Prostate gland (tissue), 2 donors: ENCODE measurements at regions not wholly inside any gene's neighbourhood (a gene's known extent, or its start where the extent isn't known, plus 50 kb on each side); places are given as distances from the start of the nearest gene placed in this dataset.

Experiments
- DNase-seq: peaks from one replicate; pipeline ENCODE4 v3.0.0-alpha.2; 2019; ENCODE audit warnings: low spot score
- H3K27ac ChIP-seq, 2 donors: fragments of 200-600 bp; sonication (generic); 2 replicates each; pipeline ENCODE4 v1.5.1; 2017 to 2019
- H3K27me3 ChIP-seq: fragments of 200-600 bp; sonication (generic); replicated peaks from 2 replicates; pipeline ENCODE4 v1.5.1; 2019; ENCODE audit not compliant: insufficient read depth
- H3K36me3 ChIP-seq, 2 donors: fragments of 200-600 bp; sonication (generic); 1 replicate in 1 of 2; 2 replicates in 1 of 2; pipeline versions ENCODE4 v1.5.1 to v1.8.1; 2017 to 2019
- H3K4me1 ChIP-seq: fragments of 200-600 bp; sonication (generic); replicated peaks from 2 replicates; pipeline ENCODE4 v1.5.1; 2019
- H3K4me3 ChIP-seq, 2 donors: fragments of 200-600 bp; sonication (generic); 2 replicates each; pipeline ENCODE4 v1.5.1; 2017 to 2019
- H3K9me3 ChIP-seq: fragments of 200-600 bp; sonication (generic); 2 replicates; pipeline ENCODE4 v1.5.1; 2017
- CTCF ChIP-seq, 4 experiments: fragments of 200-600 bp in 2 of 4; fragments of 450-650 bp in 2 of 4; sonication (generic) in 2 of 4; IDR thresholded peaks; 1 replicate in 3 of 4; 2 replicates in 1 of 4; pipeline ENCODE4 v1.5.1; 2016 to 2019; ENCODE audit warnings: antibody characterized with exemption in 4 of 4, mild to moderate bottlenecking in 2 of 4, moderate library complexity in 2 of 4
- POLR2A ChIP-seq: fragments of 450-650 bp; IDR thresholded peaks from one replicate; pipeline ENCODE4 v1.6.1; 2016; ENCODE audit warnings: antibody characterized with exemption, mild to moderate bottlenecking
- POLR2AphosphoS5 ChIP-seq: sonication (generic); formaldehyde crosslinking; IDR thresholded peaks from one replicate; pipeline ENCODE4 v1.6.1; 2017; ENCODE audit warnings: antibody characterized with exemption
- WGBS: methylation state at CpG from one replicate; pipeline ENCODE4 v1.1.5; 2018; 5-methylcytosine and 5-hydroxymethylcytosine counted together
- intact Hi-C: fragments of 100-400 bp; cut with DNase I; formaldehyde crosslinking; loops from one replicate; pipeline ENCODE4 v1.14.2; 2022

DNA sequence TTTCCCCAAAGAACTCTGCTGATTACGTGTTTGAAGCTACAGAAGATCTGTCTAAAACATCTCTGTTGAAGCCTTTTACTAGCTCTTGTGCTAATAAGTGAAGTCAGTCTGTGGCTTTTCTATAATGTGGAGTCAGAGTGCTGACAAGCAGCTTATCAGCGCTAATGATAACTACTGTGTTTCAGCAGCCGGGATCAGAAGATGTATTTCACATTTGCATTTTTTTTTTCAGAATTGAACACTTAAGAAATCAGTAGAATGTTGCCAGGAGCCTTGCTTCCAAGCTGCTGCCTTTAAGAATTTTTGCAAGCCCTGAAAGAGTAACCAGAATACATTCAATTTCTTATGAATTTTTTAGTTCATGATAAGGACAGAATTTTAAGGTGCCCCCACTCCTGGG, 519.4 kb upstream of the NR5A2 start:
- Histone ChIP-seq H3K36me3 (no peaks in the 10 kb centered on the region), H3K9me3 (no peaks in the 10 kb centered on the region), H3K27me3 (no peaks in the 10 kb centered on the region), H3K4me3 (no peak overlapping the region), H3K4me1 (no peaks in the 10 kb centered on the region), H3K27ac (no peak overlapping the region)
- 63% methylated on average over 3 of the region's 3 CpGs for WGBS
- intact Hi-C loops: no loop called here
- no peak for DNase-seq
- TF ChIP-seq POLR2AphosphoS5 (no peak), CTCF (IDR thresholded peaks at IDR 0.05) (no peak), POLR2A (no peak)

- Histone ChIP-seq H3K4me1 (no peaks in the 10 kb centered on the region), H3K36me3 (no peaks in the 10 kb centered on the region), H3K9me3 (no peaks in the 10 kb centered on the region), H3K27me3 (no peaks in the 10 kb centered on the region), H3K27ac (no peak overlapping the region), H3K4me3 (no peak overlapping the region)
- intact Hi-C loops: no loop called here
- DNase-seq: no peak
- WGBS: 33% methylated on average over 2 of the region's 2 CpGs
- TF ChIP-seq CTCF (IDR thresholded peaks at IDR 0.05) (no peak), POLR2A (no peak), POLR2AphosphoS5 (no peak)
These were observed 518.9 kb upstream of the NR5A2 start for GRCh38 chr1:199508653-199509052.

- no peak for DNase-seq
- 49% methylated on average over 2 of the region's 2 CpGs for WGBS
- Histone ChIP-seq H3K27me3 (no peaks in the 10 kb centered on the region), H3K27ac (no peak overlapping the region), H3K9me3 (no peaks in the 10 kb centered on the region), H3K36me3 (no peaks in the 10 kb centered on the region), H3K4me3 (no peak overlapping the region), H3K4me1 (no peaks in the 10 kb centered on the region)
- intact Hi-C loops: no loop called here
- TF ChIP-seq POLR2A: no peak
These were observed 518.1 kb upstream of the NR5A2 start for GRCh38 chr1:199509456-199509855.

DNA sequence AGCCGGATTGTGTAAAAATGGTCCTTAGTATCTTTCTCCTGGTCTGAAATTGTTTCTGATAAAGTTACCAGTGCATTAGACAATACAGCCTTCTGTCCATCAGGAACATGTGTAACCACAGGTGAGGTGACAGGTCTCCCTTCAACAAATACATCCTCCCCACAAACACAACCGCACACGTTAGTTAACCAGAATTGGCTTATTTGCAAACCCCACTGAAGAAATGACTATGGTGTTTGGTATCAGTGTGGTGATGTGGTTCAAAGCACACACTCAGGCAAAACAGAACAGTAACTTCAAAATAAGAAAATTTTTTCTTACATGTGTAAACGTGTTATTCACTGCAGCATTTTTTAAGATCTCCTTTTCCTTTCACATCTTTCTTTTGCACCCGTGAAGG, 517.2 kb upstream of the NR5A2 start:
- intact Hi-C loops: no loop called here
- Histone ChIP-seq H3K27ac (no peak overlapping the region), H3K4me3 (no peak overlapping the region), H3K27me3 (no peaks in the 10 kb centered on the region), H3K36me3 (no peaks in the 10 kb centered on the region), H3K9me3 (no peaks in the 10 kb centered on the region), H3K4me1 (no peaks in the 10 kb centered on the region)
- 55% methylated on average over 5 of the region's 5 CpGs for whole genome bisulfite sequencing
- DNase-seq: no peak
- TF ChIP-seq CTCF (IDR thresholded peaks at IDR 0.05): no peak
- no peak for TF ChIP-seq POLR2A
- TF ChIP-seq POLR2AphosphoS5: no peak

DNA sequence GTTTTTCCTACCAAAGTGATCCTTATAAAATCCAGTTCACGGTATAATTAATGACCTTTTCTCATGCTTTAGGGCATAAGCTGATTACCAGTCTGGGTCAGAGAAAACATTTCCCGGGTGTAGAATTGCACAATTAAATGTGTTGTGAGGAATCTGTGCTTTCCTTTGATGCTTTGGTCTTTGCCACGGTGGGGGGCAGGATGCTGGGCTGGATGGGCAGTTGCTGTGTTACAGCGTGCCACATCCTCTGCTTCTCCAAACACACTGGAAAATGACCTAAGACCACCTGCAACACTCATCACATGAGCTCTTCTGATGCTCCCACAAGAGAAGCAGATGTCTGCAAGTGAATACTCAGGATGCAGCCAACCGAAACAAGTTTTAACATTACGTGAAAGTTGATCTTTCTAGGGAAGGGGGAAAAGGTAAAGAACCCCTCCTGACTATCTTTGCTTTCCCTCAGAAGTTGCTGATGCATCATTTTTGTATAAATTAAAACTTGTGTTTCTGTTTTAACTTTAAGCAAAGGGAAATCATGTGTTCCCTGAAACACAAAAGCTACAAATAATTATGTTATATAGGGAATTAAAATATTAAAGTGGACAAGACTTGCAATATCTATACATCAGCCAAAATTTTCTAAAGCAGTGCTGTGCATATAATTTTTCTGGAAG, 515.3 kb upstream of the NR5A2 start:
- no peaks in the 10 kb centered on the region for H3K27me3 ChIP-seq
- H3K36me3 ChIP-seq: no peaks in the 10 kb centered on the region
- intact Hi-C loops: no loop called here
- TF ChIP-seq POLR2A (no peak), CTCF (IDR thresholded peaks at IDR 0.05) (no peak), POLR2AphosphoS5 (no peak)
- WGBS: 31% methylated on average over 6 of the region's 6 CpGs
- DNase-seq: no peak
- H3K27ac ChIP-seq: no peak overlapping the region
- no peaks in the 10 kb centered on the region for H3K4me1 ChIP-seq
- no peak overlapping the region for H3K4me3 ChIP-seq
- no peaks in the 10 kb centered on the region for H3K9me3 ChIP-seq
